ENCODE measurements at regions not wholly inside any gene's neighbourhood (a gene's known extent, or its start where the extent isn't known, plus 50 kb on each side); places are given as distances from the start of the nearest gene placed in this dataset.

- TF ChIP-seq POLR2AphosphoS5 (IDR thresholded peaks at IDR 0.05; ENCODE audit: low read depth, low read length), result no peak
- TF ChIP-seq POLR2A (IDR thresholded peaks at IDR 0.05; ENCODE audit: low read depth, low read length), result no peak
- no peak for TF ChIP-seq TAF1 (IDR thresholded peaks at IDR 0.05; ENCODE audit: low read depth, low read length)
- no peak for TF ChIP-seq POU2F2 (IDR thresholded peaks at IDR 0.05; ENCODE audit: low read depth, low read length)
Measured at GRCh38 chr1:193555662-193556441, 369.4 kb upstream of the B3GALT2 start.
